Spleen (tissue), 7 donors: ENCODE measurements at regions not wholly inside any gene's neighbourhood (a gene's known extent, or its start where the extent isn't known, plus 50 kb on each side); places are given as distances from the start of the nearest gene placed in this dataset.

Experiments used
- POLR2A ChIP-seq, 3 donors: fragments of 450-650 bp; IDR thresholded peaks; one replicate each; pipeline ENCODE4 v1.5.1; 2017; ENCODE audit warnings: antibody characterized with exemption in 3 of 3, mild to moderate bottlenecking in 1 of 3
- TF ChIP-seq, protein P1 (sequence below), 11 experiments: fragments of 200-600 bp in 7 of 11; fragments of 450-650 bp in 4 of 11; sonication (generic) in 4 of 11; IDR thresholded peaks in 8 of 11; conservative IDR thresholded peaks in 3 of 11; 1 replicate in 7 of 11; 2 replicates in 4 of 11; pipeline versions ENCODE4 v1.4.0 to v1.8.0; 2016 to 2021; ENCODE audit warnings: antibody characterized with exemption in 11 of 11, inconsistent platforms in 4 of 11, mild to moderate bottlenecking in 1 of 11
- donor health status: DM: no; HTN: no; CAD: no; lungs with moderate emphysema.
- donor health status: DM: no; HTN: no; CAD: no.
- donor health status: DM: no; HTN: no; CAD: no.

- TF ChIP-seq, protein P1, sequence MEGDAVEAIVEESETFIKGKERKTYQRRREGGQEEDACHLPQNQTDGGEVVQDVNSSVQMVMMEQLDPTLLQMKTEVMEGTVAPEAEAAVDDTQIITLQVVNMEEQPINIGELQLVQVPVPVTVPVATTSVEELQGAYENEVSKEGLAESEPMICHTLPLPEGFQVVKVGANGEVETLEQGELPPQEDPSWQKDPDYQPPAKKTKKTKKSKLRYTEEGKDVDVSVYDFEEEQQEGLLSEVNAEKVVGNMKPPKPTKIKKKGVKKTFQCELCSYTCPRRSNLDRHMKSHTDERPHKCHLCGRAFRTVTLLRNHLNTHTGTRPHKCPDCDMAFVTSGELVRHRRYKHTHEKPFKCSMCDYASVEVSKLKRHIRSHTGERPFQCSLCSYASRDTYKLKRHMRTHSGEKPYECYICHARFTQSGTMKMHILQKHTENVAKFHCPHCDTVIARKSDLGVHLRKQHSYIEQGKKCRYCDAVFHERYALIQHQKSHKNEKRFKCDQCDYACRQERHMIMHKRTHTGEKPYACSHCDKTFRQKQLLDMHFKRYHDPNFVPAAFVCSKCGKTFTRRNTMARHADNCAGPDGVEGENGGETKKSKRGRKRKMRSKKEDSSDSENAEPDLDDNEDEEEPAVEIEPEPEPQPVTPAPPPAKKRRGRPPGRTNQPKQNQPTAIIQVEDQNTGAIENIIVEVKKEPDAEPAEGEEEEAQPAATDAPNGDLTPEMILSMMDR (IDR thresholded peaks at IDR 0.05 in 8 of 11, conservative IDR thresholded peaks at IDR 0.05 in 3 of 11): no peak
- TF ChIP-seq POLR2A (IDR thresholded peaks at IDR 0.05): no peak
Observed at GRCh38 chr6:169082093-169082492, 171.6 kb downstream of the THBS2 start.
